ENCODE measurements at regions not wholly inside any gene's neighbourhood (a gene's known extent, or its start where the extent isn't known, plus 50 kb on each side); places are given as distances from the start of the nearest gene placed in this dataset.

DNA sequence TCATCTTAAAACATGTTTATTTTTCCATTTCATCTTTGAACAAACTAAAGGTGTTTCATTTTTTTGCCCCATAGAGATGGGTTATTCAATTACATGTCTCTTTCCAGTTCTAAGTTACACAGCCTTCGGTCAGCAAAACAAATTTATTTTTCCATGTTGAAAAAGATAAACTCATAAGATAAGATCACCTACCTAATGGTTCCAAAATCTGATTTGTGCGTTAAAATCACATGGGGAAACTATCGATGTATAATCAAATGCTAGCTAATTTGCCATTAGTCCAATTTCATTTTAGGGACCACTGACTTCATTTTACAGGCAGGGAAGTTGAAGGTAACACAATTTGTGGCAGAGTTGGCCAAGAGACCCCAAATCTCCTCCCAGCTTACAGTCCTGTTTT is 67.2 kb upstream of the ACSL1 start:
- no peaks in the 10 kb centered on the region for H3K27me3 ChIP-seq (replicated peaks; ENCODE audit: control insufficient read depth, insufficient read depth, low read length, poor library complexity, severe bottlenecking)
- H3K27ac ChIP-seq (ENCODE audit: insufficient read depth, low read length, poor library complexity, severe bottlenecking) = no peak overlapping the region
- no peaks in the 10 kb centered on the region for H3K4me1 ChIP-seq (ENCODE audit: control insufficient read depth, insufficient read depth, low read length, poor library complexity, severe bottlenecking)
- H3K36me3 ChIP-seq (ENCODE audit: control insufficient read depth, insufficient read depth, low read length) = no peaks in the 10 kb centered on the region
- DNase-seq = no peak
- H3K9me3 ChIP-seq (ENCODE audit: control insufficient read depth, low read length) = no peaks in the 10 kb centered on the region
- H3K4me3 ChIP-seq (ENCODE audit: insufficient read depth, low read depth, low read length, poor library complexity, severe bottlenecking) = no peak overlapping the region

DNA sequence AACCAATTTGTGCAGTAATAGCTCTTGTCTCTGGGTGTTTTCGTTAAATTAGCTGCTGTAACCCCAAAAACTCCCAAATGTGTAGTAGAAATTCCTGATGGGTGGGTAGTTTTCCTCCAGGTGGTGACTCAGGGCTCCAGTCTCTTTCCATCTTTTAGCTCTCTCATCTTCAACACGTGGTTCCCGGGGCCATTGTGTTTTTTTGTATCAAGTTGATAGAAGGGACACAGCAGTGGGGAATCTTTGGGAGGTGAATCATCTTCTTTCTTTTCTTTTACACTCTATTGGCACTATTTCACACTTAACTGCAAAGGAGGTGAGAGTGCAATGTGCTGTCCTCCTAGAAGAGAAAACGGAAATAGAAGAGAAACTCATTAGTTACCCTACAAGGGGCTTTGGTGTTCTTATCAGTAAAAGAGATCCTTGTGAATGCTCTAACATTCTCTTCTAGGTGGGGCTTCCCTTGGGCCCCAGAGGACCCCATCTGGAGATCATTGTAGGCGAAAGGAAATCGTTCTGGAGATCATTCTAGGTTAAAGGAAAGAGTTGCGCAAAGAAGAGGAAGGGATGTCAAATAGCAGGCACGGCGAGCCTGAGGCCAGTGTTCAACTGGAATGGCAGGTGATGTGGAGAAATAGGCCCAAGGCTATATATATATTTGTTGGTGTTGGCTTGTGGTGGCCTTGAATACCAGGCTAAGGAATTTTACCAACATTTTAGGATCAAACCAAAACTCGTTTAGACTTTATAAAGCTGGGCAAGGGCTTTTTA is 68.2 kb upstream of the ACSL1 start:
- H3K27me3 ChIP-seq (replicated peaks; ENCODE audit: control insufficient read depth, insufficient read depth, low read length, poor library complexity, severe bottlenecking) = no peaks in the 10 kb centered on the region

DNA sequence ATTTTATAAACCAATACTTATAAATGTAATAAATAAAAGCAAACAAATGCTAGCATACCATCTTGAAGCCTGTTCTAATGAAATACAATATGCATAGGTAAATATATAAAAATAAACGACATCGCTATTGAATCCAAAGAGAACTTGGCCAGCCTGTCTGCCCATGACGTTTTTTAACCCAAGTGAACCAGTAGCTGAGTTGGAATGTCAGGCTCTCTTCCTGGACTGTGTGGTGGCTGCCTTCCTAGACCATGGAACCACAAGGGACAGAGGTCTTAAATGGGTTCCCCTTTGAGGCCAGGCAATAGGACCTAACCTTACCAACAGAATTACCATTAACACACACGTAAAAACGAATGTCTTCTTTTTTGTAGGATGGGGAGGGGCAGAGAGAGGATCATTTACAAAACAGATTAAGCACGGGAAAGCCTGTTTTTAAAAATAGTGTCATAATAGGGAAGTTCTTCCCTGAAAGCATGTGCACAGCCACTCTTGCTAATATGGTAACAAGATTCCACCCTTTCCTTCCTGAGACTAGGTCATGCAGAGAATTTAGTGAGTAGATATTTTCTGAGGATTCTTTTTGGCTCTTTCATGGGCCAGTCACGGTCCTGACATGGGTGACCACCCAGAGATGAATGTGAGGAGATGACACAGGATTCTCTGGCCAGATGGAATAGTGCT is 69.4 kb upstream of the ACSL1 start:
- Histone ChIP-seq H3K27me3 (replicated peaks; ENCODE audit: control insufficient read depth, insufficient read depth, low read length, poor library complexity, severe bottlenecking) (no peaks in the 10 kb centered on the region), H3K4me3 (ENCODE audit: insufficient read depth, low read depth, low read length, poor library complexity, severe bottlenecking) (no peak overlapping the region), H3K4me1 (ENCODE audit: control insufficient read depth, insufficient read depth, low read length, poor library complexity, severe bottlenecking) (no peaks in the 10 kb centered on the region), H3K9me3 (ENCODE audit: control insufficient read depth, low read length) (no peaks in the 10 kb centered on the region), H3K27ac (ENCODE audit: insufficient read depth, low read length, poor library complexity, severe bottlenecking) (no peak overlapping the region), H3K36me3 (ENCODE audit: control insufficient read depth, insufficient read depth, low read length) (no peaks in the 10 kb centered on the region)
- DNase-seq = no peak

More for the DNA sequence above, 68.2 kb upstream of the ACSL1 start:
- Histone ChIP-seq H3K4me1 (ENCODE audit: control insufficient read depth, insufficient read depth, low read length, poor library complexity, severe bottlenecking) (no peaks in the 10 kb centered on the region), H3K4me3 (ENCODE audit: insufficient read depth, low read depth, low read length, poor library complexity, severe bottlenecking) (no peak overlapping the region), H3K9me3 (ENCODE audit: control insufficient read depth, low read length) (no peaks in the 10 kb centered on the region), H3K27ac (ENCODE audit: insufficient read depth, low read length, poor library complexity, severe bottlenecking) (no peak overlapping the region), H3K36me3 (ENCODE audit: control insufficient read depth, insufficient read depth, low read length) (no peaks in the 10 kb centered on the region)
- no peak for DNase-seq

DNA sequence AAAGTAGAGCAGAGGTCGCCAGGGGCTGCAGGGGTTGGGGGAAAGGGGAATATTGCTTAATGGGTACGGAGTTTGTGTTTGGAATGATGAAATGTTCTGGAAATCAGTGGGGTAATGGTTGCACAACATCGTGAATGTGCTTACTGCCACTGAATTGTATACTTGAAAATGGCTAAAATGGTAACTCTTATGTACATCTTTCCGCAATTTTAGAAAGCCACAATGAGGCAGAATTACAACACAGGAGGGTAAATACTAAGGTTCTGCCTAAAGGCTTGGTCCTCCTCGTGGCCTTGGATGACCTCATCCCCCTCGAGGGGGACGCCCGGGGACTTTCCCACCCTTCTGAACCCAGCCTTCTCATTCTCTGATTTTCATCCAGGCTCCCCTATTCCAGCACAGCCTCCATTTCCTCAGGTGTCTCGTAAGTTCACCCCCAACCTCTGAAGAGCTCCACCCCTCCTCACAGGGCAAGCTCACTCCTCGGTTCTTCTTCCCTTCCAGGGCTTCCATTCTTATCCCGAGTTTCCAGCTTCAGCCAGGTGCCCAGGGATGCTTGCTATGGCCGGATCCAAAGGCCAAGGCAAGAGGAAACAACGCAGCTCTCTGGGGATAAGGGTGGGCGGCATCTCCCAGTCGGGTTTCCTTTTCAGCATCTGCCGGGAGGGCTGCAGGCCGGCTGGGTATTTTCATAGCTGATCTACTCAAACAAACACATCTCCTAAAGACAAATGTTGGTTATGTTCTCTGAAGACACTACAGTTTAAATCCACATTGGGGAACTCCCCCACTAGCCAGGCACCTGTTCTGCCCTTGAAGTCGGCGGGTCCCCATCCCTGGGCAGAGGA is 71.3 kb upstream of the ACSL1 start:
- no peak overlapping the region for H3K4me3 ChIP-seq (ENCODE audit: insufficient read depth, low read depth, low read length, poor library complexity, severe bottlenecking)
- no peak for DNase-seq
- no peaks in the 10 kb centered on the region for H3K27me3 ChIP-seq (replicated peaks; ENCODE audit: control insufficient read depth, insufficient read depth, low read length, poor library complexity, severe bottlenecking)
- no peak overlapping the region for H3K27ac ChIP-seq (ENCODE audit: insufficient read depth, low read length, poor library complexity, severe bottlenecking)
- H3K36me3 ChIP-seq (ENCODE audit: control insufficient read depth, insufficient read depth, low read length) = no peaks in the 10 kb centered on the region
- H3K4me1 ChIP-seq (ENCODE audit: control insufficient read depth, insufficient read depth, low read length, poor library complexity, severe bottlenecking) = no peaks in the 10 kb centered on the region
- H3K9me3 ChIP-seq (ENCODE audit: control insufficient read depth, low read length) = no peaks in the 10 kb centered on the region

DNA sequence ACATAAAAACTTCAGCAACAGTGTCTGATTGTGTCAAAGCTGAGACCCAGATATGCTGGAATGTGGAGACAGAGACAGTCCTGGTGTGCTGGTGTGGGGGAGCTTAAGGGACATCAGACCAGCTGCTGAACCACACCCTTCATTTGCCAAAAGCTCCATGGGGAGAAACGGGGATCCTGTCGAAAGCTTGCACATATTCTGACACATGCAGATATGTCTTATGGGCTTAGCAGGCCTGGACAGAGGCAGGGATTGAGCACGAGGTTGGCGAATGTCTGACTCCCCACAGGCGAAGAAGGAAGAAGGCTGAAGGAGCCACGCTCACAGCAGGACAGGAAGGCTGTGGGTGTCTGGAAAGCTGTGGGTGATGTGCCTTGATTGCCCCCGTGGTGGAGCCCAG is 72.1 kb upstream of the ACSL1 start:
- DNase-seq = no peak
- Histone ChIP-seq H3K9me3 (ENCODE audit: control insufficient read depth, low read length) (no peaks in the 10 kb centered on the region), H3K4me1 (ENCODE audit: control insufficient read depth, insufficient read depth, low read length, poor library complexity, severe bottlenecking) (no peaks in the 10 kb centered on the region), H3K36me3 (ENCODE audit: control insufficient read depth, insufficient read depth, low read length) (no peaks in the 10 kb centered on the region), H3K27me3 (replicated peaks; ENCODE audit: control insufficient read depth, insufficient read depth, low read length, poor library complexity, severe bottlenecking) (no peaks in the 10 kb centered on the region), H3K4me3 (ENCODE audit: insufficient read depth, low read depth, low read length, poor library complexity, severe bottlenecking) (no peak overlapping the region), H3K27ac (ENCODE audit: insufficient read depth, low read length, poor library complexity, severe bottlenecking) (no peak overlapping the region)

DNA sequence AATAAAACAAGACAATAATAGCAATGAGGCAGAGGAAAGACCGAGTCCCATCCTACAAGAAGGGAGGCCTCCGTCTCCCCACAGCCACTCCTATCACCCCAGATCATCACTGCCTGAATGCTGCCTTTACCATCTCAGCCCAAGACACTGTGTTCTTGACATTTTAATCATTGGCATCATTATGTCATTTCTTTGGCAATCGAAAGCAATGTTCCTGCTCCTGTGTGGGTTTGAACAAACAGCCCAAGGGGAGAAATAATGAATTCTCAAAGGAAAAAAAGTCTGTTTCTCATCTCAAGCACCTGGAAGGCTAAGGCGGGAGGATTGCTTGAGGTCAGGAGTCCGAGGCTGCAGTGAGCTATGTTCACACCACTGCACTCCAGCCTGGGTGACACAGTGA is 73.0 kb upstream of the ACSL1 start:
- no peaks in the 10 kb centered on the region for H3K4me1 ChIP-seq (ENCODE audit: control insufficient read depth, insufficient read depth, low read length, poor library complexity, severe bottlenecking)
- no peaks in the 10 kb centered on the region for H3K9me3 ChIP-seq (ENCODE audit: control insufficient read depth, low read length)

DNA sequence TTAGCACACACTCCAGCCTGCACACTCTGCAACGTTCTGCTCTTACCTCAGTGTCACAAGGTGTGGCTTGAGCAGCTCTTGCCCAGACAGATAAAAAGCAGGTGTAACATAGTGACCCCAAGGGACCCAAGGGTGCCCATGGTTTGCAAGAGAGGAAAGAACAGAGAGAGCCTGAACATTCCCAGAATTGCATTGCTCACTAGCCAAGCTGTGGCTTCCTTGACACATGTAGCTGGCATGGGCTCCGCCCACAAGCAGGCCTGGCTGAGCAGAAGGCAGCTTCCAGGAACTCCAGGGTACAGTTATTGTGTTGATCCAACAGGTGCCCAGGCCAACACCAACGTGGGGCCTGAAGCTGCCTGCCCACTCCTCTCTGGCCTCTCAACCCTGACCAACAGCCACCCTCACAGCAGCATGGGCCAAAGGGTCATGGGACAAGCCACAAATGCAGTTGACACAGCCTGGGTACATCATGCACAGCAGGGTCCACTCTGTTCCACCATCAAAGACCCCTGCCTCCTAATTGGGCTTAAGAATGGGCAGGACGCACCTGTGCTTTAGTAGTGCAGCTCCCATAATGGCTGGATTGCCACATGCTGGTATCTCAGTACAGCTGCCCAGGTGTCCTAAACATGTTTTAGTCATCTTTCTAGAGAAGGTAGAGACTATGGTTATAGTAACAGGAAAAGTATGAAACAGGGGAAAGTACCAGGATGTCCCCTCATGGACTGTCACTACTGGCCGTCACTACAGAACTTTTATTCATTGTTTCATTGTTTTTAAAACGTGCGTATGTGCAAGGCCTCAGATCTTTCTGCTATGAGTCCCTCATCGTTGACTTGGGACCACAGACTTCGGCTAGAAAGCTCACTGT is 73.7 kb upstream of the ACSL1 start:
- Histone ChIP-seq H3K9me3 (ENCODE audit: control insufficient read depth, low read length) (no peaks in the 10 kb centered on the region), H3K4me1 (ENCODE audit: control insufficient read depth, insufficient read depth, low read length, poor library complexity, severe bottlenecking) (no peaks in the 10 kb centered on the region), H3K27ac (ENCODE audit: insufficient read depth, low read length, poor library complexity, severe bottlenecking) (no peak overlapping the region), H3K27me3 (replicated peaks; ENCODE audit: control insufficient read depth, insufficient read depth, low read length, poor library complexity, severe bottlenecking) (no peaks in the 10 kb centered on the region), H3K4me3 (ENCODE audit: insufficient read depth, low read depth, low read length, poor library complexity, severe bottlenecking) (no peak overlapping the region), H3K36me3 (ENCODE audit: control insufficient read depth, insufficient read depth, low read length) (no peaks in the 10 kb centered on the region)
- DNase-seq = no peak

More for the DNA sequence above, 73.0 kb upstream of the ACSL1 start:
- DNase-seq = no peak
- Histone ChIP-seq H3K27me3 (replicated peaks; ENCODE audit: control insufficient read depth, insufficient read depth, low read length, poor library complexity, severe bottlenecking) (no peaks in the 10 kb centered on the region), H3K27ac (ENCODE audit: insufficient read depth, low read length, poor library complexity, severe bottlenecking) (no peak overlapping the region), H3K36me3 (ENCODE audit: control insufficient read depth, insufficient read depth, low read length) (no peaks in the 10 kb centered on the region), H3K4me3 (ENCODE audit: insufficient read depth, low read depth, low read length, poor library complexity, severe bottlenecking) (no peak overlapping the region)

DNA sequence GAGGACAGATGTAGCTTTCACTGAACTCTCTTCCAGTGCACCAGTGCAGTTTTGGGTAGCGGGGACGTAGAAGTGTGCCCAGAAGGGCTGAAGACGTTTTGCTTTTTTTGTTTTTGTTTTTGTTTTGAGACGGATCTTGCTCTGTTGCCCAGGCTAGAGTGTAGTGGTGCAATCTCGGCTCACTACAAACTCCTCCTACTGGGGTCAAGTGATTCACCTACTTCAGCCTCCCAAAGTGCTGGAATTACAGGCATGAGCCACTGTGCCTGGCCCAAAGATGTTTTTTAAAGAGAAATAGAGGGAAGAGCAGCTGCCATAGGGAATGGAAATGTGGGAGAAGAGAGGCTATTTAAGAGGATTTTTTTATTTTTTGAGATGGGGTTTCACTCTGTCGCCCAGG is 74.4 kb upstream of the ACSL1 start:
- DNase-seq = no peak
- no peaks in the 10 kb centered on the region for H3K36me3 ChIP-seq (ENCODE audit: control insufficient read depth, insufficient read depth, low read length)
- no peaks in the 10 kb centered on the region for H3K4me1 ChIP-seq (ENCODE audit: control insufficient read depth, insufficient read depth, low read length, poor library complexity, severe bottlenecking)
- H3K27me3 ChIP-seq (replicated peaks; ENCODE audit: control insufficient read depth, insufficient read depth, low read length, poor library complexity, severe bottlenecking) = no peaks in the 10 kb centered on the region
- H3K9me3 ChIP-seq (ENCODE audit: control insufficient read depth, low read length) = no peaks in the 10 kb centered on the region
- H3K27ac ChIP-seq (ENCODE audit: insufficient read depth, low read length, poor library complexity, severe bottlenecking) = no peak overlapping the region
- no peak overlapping the region for H3K4me3 ChIP-seq (ENCODE audit: insufficient read depth, low read depth, low read length, poor library complexity, severe bottlenecking)

DNA sequence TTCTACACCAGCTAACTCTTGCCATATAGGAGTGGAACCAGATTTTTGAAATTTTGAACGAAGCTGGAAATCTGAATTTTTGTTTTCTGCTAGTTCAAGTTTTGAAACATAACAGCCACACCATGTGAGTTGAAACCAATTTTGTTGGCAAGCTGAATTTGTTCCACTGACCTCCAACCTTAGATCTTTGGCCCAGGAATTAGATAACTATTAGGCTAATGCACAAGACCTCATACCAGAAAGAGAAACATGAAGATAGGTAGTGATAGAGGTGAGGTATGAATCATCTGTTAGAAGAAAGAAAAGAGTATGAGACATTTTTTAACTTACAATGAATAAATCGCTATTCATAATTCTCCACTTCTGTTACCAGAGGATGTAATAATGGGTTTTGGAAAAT is 76.8 kb upstream of the ACSL1 start:
- Histone ChIP-seq H3K4me1 (ENCODE audit: control insufficient read depth, insufficient read depth, low read length, poor library complexity, severe bottlenecking) (no peaks in the 10 kb centered on the region), H3K4me3 (ENCODE audit: insufficient read depth, low read depth, low read length, poor library complexity, severe bottlenecking) (no peak overlapping the region), H3K36me3 (ENCODE audit: control insufficient read depth, insufficient read depth, low read length) (no peaks in the 10 kb centered on the region), H3K27me3 (replicated peaks; ENCODE audit: control insufficient read depth, insufficient read depth, low read length, poor library complexity, severe bottlenecking) (no peaks in the 10 kb centered on the region), H3K27ac (ENCODE audit: insufficient read depth, low read length, poor library complexity, severe bottlenecking) (no peak overlapping the region), H3K9me3 (ENCODE audit: control insufficient read depth, low read length) (no peaks in the 10 kb centered on the region)
- no peak for DNase-seq
